ENCODE measurements at regions not wholly inside any gene's neighbourhood (a gene's known extent, or its start where the extent isn't known, plus 50 kb on each side); places are given as distances from the start of the nearest gene placed in this dataset.

DNA sequence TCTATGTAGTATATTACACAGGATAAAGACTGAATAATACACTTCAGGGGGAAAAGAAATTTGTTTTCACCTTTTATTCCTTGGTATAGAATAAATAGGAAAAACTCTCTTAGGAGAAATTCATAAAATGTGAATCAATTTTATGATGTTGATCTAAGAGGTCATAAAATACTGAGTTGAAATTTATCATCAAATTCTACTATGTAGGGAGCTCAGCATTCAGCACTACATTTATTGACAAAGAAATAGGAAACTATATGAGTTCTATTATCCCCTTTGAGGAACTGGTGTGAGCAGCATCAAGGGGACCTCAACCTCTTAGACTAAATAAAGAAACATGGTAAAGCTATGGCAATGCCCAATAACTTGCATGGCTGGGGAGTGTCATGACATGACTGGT, 348.2 kb upstream of the SMIM31 start:
- no peak for TF ChIP-seq POLR2A (IDR thresholded peaks at IDR 0.05)
- TF ChIP-seq, protein P1, sequence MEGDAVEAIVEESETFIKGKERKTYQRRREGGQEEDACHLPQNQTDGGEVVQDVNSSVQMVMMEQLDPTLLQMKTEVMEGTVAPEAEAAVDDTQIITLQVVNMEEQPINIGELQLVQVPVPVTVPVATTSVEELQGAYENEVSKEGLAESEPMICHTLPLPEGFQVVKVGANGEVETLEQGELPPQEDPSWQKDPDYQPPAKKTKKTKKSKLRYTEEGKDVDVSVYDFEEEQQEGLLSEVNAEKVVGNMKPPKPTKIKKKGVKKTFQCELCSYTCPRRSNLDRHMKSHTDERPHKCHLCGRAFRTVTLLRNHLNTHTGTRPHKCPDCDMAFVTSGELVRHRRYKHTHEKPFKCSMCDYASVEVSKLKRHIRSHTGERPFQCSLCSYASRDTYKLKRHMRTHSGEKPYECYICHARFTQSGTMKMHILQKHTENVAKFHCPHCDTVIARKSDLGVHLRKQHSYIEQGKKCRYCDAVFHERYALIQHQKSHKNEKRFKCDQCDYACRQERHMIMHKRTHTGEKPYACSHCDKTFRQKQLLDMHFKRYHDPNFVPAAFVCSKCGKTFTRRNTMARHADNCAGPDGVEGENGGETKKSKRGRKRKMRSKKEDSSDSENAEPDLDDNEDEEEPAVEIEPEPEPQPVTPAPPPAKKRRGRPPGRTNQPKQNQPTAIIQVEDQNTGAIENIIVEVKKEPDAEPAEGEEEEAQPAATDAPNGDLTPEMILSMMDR (IDR thresholded peaks at IDR 0.05), result no peak

All from body of pancreas (tissue), 4 donors.